PC-3 (cell line): ENCODE measurements at regions not wholly inside any gene's neighbourhood (a gene's known extent, or its start where the extent isn't known, plus 50 kb on each side); places are given as distances from the start of the nearest gene placed in this dataset.

ENCODE experiments used
- ATAC-seq: fragments of 200-7000 bp; cut with Tn5 transposase; 2 replicates; pipeline ENCODE4 v1.9.1; 2020; ENCODE audit warnings: mild to moderate bottlenecking, moderate library complexity
- BruUV-seq: library from RNA; stranded (reverse); fragments of 400-500 nt; replicated peaks from 2 replicates; lab custom pipeline; 2021; lab: Mats Ljungman, UMichigan
- CTCF ChIA-PET: fragments of 300-600 bp; sonication (Branson Sonifier 250); formaldehyde crosslinking; loops from one replicate; lab custom pipeline; 2022; ENCODE audit warnings: antibody characterized with exemption; lab: Charles Lee
- POLR2A ChIA-PET: fragments of 300-600 bp; sonication (Branson Sonifier 250); formaldehyde crosslinking; loops from one replicate; lab custom pipeline; 2022; ENCODE audit warnings: antibody characterized with exemption; ENCODE audit not compliant: unreplicated experiment; lab: Charles Lee
- DNase-seq: peaks from one replicate; pipeline ENCODE4 v3.0.0-alpha.2; 2015
- H2AFZ ChIP-seq: fragments of 300-600 bp; sonication (generic); 2 replicates; pipeline ENCODE4 v1.6.0; 2016; ENCODE audit warnings: antibody characterized with exemption, low read length
- H3F3A ChIP-seq: fragments of 300-600 bp; sonication (generic); one replicate; pipeline ENCODE4 v1.6.0; 2017; ENCODE audit warnings: antibody characterized with exemption, low read length, control low read depth, mild to moderate bottlenecking; ENCODE audit not compliant: unreplicated experiment
- H3K27ac ChIP-seq: fragments of 300-600 bp; sonication (generic); 2 replicates; pipeline ENCODE4 v1.5.1; 2016; ENCODE audit warnings: mild to moderate bottlenecking, low read length
- H3K27me3 ChIP-seq: fragments of 300-600 bp; sonication (generic); 2 replicates; pipeline ENCODE4 v1.6.1; 2016; ENCODE audit warnings: low read length, mixed read lengths
- H3K36me3 ChIP-seq: fragments of 300-600 bp; sonication (generic); 2 replicates; pipeline ENCODE4 v1.6.1; 2016; ENCODE audit warnings: low read depth, mixed run types, low read length, mixed read lengths
- H3K4me1 ChIP-seq: fragments of 300-600 bp; sonication (generic); 2 replicates; pipeline ENCODE4 v1.5.1; 2016; ENCODE audit warnings: low read length; ENCODE audit not compliant: insufficient read depth
- H3K4me2 ChIP-seq: fragments of 300-600 bp; sonication (generic); 2 replicates; pipeline ENCODE4 v1.6.0; 2016; ENCODE audit warnings: low read length
- H3K4me3 ChIP-seq: fragments of 300-600 bp; sonication (generic); 2 replicates; pipeline ENCODE4 v1.5.1; 2016; ENCODE audit warnings: mild to moderate bottlenecking, low read length, mixed read lengths
- H3K79me2 ChIP-seq: fragments of 300-600 bp; sonication (generic); 2 replicates; pipeline ENCODE4 v1.6.1; 2017; ENCODE audit warnings: low read length, mixed read lengths
- H3K9ac ChIP-seq: fragments of 300-600 bp; sonication (generic); 2 replicates; pipeline ENCODE4 v1.6.0; 2016; ENCODE audit warnings: mild to moderate bottlenecking, low read length
- H3K9me2 ChIP-seq: fragments of 300-600 bp; sonication (generic); replicated peaks from 2 replicates; pipeline ENCODE4 v1.6.1; 2016; ENCODE audit warnings: mixed run types, low read length, mixed read lengths
- H3K9me3 ChIP-seq: fragments of 300-600 bp; sonication (generic); 2 replicates; pipeline ENCODE4 v1.6.1; 2016; ENCODE audit warnings: low read length, mixed read lengths
- H4K20me1 ChIP-seq: fragments of 300-600 bp; sonication (generic); 2 replicates; pipeline ENCODE4 v1.6.1; 2016; ENCODE audit warnings: low read length, mixed read lengths
- CTCF ChIP-seq: fragments of 300-600 bp; sonication (generic); conservative IDR thresholded peaks from 2 replicates; pipeline ENCODE4 v1.5.1; 2017; ENCODE audit warnings: antibody characterized with exemption, low read depth, mild to moderate bottlenecking, low read length
- EZH2 ChIP-seq: fragments of 300-600 bp; sonication (generic); IDR thresholded peaks from one replicate; pipeline ENCODE4 v1.6.1; 2017; ENCODE audit warnings: antibody characterized with exemption, mild to moderate bottlenecking, low read length; ENCODE audit not compliant: unreplicated experiment
- EZH2phosphoT487 ChIP-seq: fragments of 300-600 bp; sonication (generic); IDR thresholded peaks from 2 replicates; pipeline ENCODE4 v1.6.1; 2018; ENCODE audit warnings: mild to moderate bottlenecking, antibody characterized with exemption, low read length, borderline replicate concordance
- intact Hi-C: fragments of 100-400 bp; cut with micrococcal nuclease; formaldehyde crosslinking; loops from 2 replicates; pipeline ENCODE4 v1.9.0; 2023

GRCh38 chr5:155263381-155263780, 249.8 kb downstream of the KIF4B start:
- BruUV-seq: no TSS peak

GRCh38 chr5:155264809-155265208, 251.3 kb downstream of the KIF4B start:
- Histone ChIP-seq H3K4me3 (no peak overlapping the region), H3K9me3 (no peaks in the 10 kb centered on the region), H3K4me2 (no peak overlapping the region), H3K27me3 (no peaks in the 10 kb centered on the region), H3K36me3 (no peaks in the 10 kb centered on the region), H4K20me1 (no peaks in the 10 kb centered on the region), H3K9me2 (no peaks in the 10 kb centered on the region), H2AFZ (no peak overlapping the region), H3K79me2 (no peaks in the 10 kb centered on the region), H3K9ac (no peak overlapping the region), H3F3A (no peaks in the 10 kb centered on the region), H3K27ac (no peak overlapping the region), H3K4me1 (no peaks in the 10 kb centered on the region)
- DNase-seq (no peak), ATAC-seq (no peak)
- CTCF ChIA-PET: no interaction called here
- no TSS peak for BruUV-seq
- TF ChIP-seq EZH2phosphoT487 (no peak), EZH2 (no peak), CTCF (no peak)
- POLR2A ChIA-PET: no interaction called here
- intact Hi-C loops: no loop called here

More at GRCh38 chr5:155263381-155263780, 249.8 kb downstream of the KIF4B start:
- Histone ChIP-seq H3F3A (no peaks in the 10 kb centered on the region), H2AFZ (no peak overlapping the region), H3K4me1 (no peaks in the 10 kb centered on the region), H3K27me3 (no peaks in the 10 kb centered on the region), H3K9ac (no peak overlapping the region), H4K20me1 (no peaks in the 10 kb centered on the region), H3K4me3 (no peak overlapping the region), H3K4me2 (no peak overlapping the region), H3K79me2 (no peaks in the 10 kb centered on the region), H3K36me3 (no peaks in the 10 kb centered on the region), H3K9me2 (no peaks in the 10 kb centered on the region), H3K27ac (no peak overlapping the region), H3K9me3 (no peaks in the 10 kb centered on the region)
- ATAC-seq (no peak), DNase-seq (no peak)
- ChIA-PET POLR2A (no interaction called here), CTCF (no interaction called here)
- TF ChIP-seq EZH2phosphoT487 (no peak), CTCF (no peak), EZH2 (no peak)
- intact Hi-C loops: no loop called here

- POLR2A ChIA-PET: no interaction called here
- no peak overlapping the region for H3K4me3 ChIP-seq
- ATAC-seq: no peak
Measured at GRCh38 chr5:155268770-155269425, 255.3 kb downstream of the KIF4B start.

More at GRCh38 chr5:155268770-155269425, 255.3 kb downstream of the KIF4B start:
- H3K36me3 ChIP-seq: no peaks in the 10 kb centered on the region
- no peaks in the 10 kb centered on the region for H3K4me1 ChIP-seq
- CTCF ChIA-PET: no interaction called here
- no peak overlapping the region for H3K9ac ChIP-seq
- BruUV-seq: no TSS peak
- intact Hi-C loops: no loop called here
- no peaks in the 10 kb centered on the region for H3K79me2 ChIP-seq
- H3K9me2 ChIP-seq: no peaks in the 10 kb centered on the region
- no peaks in the 10 kb centered on the region for H3F3A ChIP-seq
- DNase-seq: no peak
- no peaks in the 10 kb centered on the region for H4K20me1 ChIP-seq
- TF ChIP-seq EZH2phosphoT487: no peak
- TF ChIP-seq EZH2: no peak
- TF ChIP-seq CTCF: no peak
- no peaks in the 10 kb centered on the region for H3K27me3 ChIP-seq
- no peaks in the 10 kb centered on the region for H3K9me3 ChIP-seq
- no peak overlapping the region for H2AFZ ChIP-seq
- H3K4me2 ChIP-seq: no peak overlapping the region
- no peak overlapping the region for H3K27ac ChIP-seq
